ENCODE measurements at regions not wholly inside any gene's neighbourhood (a gene's known extent, or its start where the extent isn't known, plus 50 kb on each side); places are given as distances from the start of the nearest gene placed in this dataset.

DNA sequence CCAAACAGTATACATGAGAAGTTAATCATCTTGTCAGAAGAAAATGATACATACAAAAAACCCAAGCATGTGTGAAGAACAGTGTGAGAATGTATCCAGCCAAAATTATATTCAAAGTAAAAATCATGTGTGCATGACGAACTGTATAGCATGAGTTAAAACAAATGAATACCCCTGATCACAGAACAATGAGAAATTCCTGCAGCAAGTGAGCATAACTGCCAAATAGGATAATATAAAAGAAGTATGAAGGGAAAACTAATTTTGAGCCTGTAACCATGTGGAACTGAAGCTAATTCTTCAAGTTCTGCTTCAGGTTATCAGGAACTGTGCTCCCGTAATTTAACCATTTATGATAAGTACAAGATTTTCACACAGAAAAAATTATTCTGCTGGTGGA lies 56.5 kb upstream of the AMN1 start:
- TF ChIP-seq, protein P1, sequence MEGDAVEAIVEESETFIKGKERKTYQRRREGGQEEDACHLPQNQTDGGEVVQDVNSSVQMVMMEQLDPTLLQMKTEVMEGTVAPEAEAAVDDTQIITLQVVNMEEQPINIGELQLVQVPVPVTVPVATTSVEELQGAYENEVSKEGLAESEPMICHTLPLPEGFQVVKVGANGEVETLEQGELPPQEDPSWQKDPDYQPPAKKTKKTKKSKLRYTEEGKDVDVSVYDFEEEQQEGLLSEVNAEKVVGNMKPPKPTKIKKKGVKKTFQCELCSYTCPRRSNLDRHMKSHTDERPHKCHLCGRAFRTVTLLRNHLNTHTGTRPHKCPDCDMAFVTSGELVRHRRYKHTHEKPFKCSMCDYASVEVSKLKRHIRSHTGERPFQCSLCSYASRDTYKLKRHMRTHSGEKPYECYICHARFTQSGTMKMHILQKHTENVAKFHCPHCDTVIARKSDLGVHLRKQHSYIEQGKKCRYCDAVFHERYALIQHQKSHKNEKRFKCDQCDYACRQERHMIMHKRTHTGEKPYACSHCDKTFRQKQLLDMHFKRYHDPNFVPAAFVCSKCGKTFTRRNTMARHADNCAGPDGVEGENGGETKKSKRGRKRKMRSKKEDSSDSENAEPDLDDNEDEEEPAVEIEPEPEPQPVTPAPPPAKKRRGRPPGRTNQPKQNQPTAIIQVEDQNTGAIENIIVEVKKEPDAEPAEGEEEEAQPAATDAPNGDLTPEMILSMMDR (IDR thresholded peaks at IDR 0.05; ENCODE audit: low read depth, low read length), result no peak
- no peak for DNase-seq (ENCODE audit: extremely low read depth, low read depth)

GRCh38 chr12:31783996-31784645 lies 55.3 kb upstream of the AMN1 start:
- DNase-seq (ENCODE audit: extremely low read depth, low read depth), result no peak
- TF ChIP-seq, protein P1 (IDR thresholded peaks at IDR 0.05; ENCODE audit: low read depth, low read length), result no peak

GRCh38 chr12:31783556-31783955 lies 54.7 kb upstream of the AMN1 start:
- TF ChIP-seq, protein P1 (IDR thresholded peaks at IDR 0.05; ENCODE audit: low read depth, low read length), result no peak
- DNase-seq (ENCODE audit: extremely low read depth, low read depth), result no peak

DNA sequence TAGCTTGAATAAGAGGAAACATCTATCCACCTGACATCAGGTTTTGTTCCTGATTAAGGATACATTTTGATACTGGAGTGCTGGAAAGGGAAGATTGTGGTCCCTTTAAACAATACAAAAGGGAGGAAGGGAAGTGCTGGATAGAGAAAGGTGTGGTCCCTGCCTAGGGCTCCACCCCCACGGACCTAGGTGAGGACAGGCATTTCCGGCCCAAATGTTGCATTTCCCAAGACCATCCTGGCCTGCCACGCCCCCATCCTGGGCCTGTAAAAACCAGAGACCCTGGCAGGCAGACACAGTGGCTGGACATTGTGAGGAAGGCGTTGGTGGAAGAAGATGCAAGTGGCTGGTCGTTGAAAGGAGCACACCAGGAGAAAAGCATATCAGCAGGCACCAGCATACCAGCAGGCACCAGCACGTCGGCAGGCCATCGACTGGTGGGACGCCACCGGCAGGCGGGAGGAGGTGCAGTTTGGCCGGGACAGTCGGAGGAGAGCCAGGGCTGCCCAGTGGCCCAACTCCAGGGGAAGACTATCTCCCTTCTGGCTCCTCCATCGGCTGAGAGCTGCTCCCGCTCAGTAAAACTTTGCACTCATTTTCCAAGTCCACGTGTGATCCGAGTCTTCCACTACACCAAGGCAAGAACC lies 53.2 kb upstream of the AMN1 start:
- TF ChIP-seq, protein P1 (IDR thresholded peaks at IDR 0.05; ENCODE audit: low read depth, low read length), result no peak
- no peak for DNase-seq (ENCODE audit: extremely low read depth, low read depth)

DNA sequence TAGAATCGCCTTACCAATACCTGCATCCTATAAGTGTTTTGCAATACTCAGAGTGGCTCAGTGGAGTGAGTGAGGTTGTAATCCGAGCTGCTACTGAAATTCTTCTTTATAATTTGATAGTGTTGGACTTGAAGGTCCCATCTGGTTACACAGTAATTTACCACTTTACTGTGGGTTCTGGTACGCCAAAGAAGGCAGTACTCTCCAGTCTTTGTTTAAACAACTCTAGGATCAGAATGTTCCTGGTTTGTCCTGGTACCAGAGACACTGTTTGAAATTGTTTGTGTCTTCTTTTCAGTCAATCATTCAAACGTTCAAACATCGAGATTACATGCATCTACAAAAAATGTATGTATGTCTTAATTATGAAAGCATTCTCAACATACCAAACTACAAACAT lies 51.3 kb upstream of the AMN1 start:
- no peak for DNase-seq (ENCODE audit: extremely low read depth, low read depth)

GRCh38 chr12:31778687-31779086 lies 49.9 kb upstream of the AMN1 start:
- no peak for DNase-seq (ENCODE audit: extremely low read depth, low read depth)
- TF ChIP-seq, protein P1 (IDR thresholded peaks at IDR 0.05; ENCODE audit: low read depth, low read length), result no peak

More for the DNA sequence above, 51.3 kb upstream of the AMN1 start:
- TF ChIP-seq, protein P1 (IDR thresholded peaks at IDR 0.05; ENCODE audit: low read depth, low read length), result no peak

Data from AG09319 (cell line).